ENCODE measurements at regions not wholly inside any gene's neighbourhood (a gene's known extent, or its start where the extent isn't known, plus 50 kb on each side); places are given as distances from the start of the nearest gene placed in this dataset.
A peak's percentile ranks its signal among the peaks of the same experiment; 100 is the strongest.

- H3K4me1 Mint-ChIP-seq, result peaks cover 9 to 11% of the 10 kb centered on the region in 2 experiments
- no peaks in the 10 kb centered on the region; a peak in 1 of 5 replicates for H3K9me3 Mint-ChIP-seq
- H2AFZ ChIP-seq (ENCODE audit: low read length), result no peak overlapping the region
Observed at GRCh38 chr1:114296413-114296812, 142.7 kb upstream of the SYT6 start.

More at GRCh38 chr1:114296413-114296812, 142.7 kb upstream of the SYT6 start:
- Histone ChIP-seq H4K91ac (ENCODE audit: insufficient read length, low read depth, low read length) (no peak overlapping the region), H2AK5ac (ENCODE audit: insufficient read length, low read length) (no peak overlapping the region), H3K23ac (ENCODE audit: insufficient read length, low read depth, low read length) (no peak overlapping the region), H4K5ac (ENCODE audit: insufficient read length, low read depth, low read length) (no peak overlapping the region), H3K18ac (ENCODE audit: insufficient read length, low read depth, low read length) (no peak overlapping the region), H4K8ac (replicated peaks; ENCODE audit: insufficient read length, low read depth, low read length) (no peak overlapping the region), H3K4ac (ENCODE audit: low read depth, low read length) (no peak overlapping the region), H3K56ac (ENCODE audit: insufficient read length, low read depth, low read length) (no peak overlapping the region), H2BK120ac (ENCODE audit: low read depth, low read length, poor library complexity, severe bottlenecking) (no peak overlapping the region), H3K79me2 (ENCODE audit: insufficient read depth, low read length) (peaks cover 2% of the 10 kb centered on the region; the same call in 1 of the 2 replicates), H2BK12ac (ENCODE audit: insufficient read length, low read depth, low read length) (no peak overlapping the region), H3K27ac (ENCODE audit: insufficient read length, low read depth, low read length) (no peak overlapping the region), H3K14ac (ENCODE audit: insufficient read depth, low read length) (no peak overlapping the region), H3K4me2 (ENCODE audit: insufficient read depth, insufficient read length, low read length) (no peak overlapping the region), H3K23me2 (ENCODE audit: insufficient read length, low read depth, low read length, poor library complexity, severe bottlenecking) (no peaks in the 10 kb centered on the region), H3T11ph (ENCODE audit: low read length) (no peak overlapping the region), H2BK5ac (ENCODE audit: insufficient read length, low read length) (no peak overlapping the region), H3K9ac (ENCODE audit: extremely low read depth, insufficient read length, low read length) (no peak overlapping the region), H3K27me3 (ENCODE audit: insufficient read depth, low read length) (no peaks in the 10 kb centered on the region), H3K79me1 (ENCODE audit: insufficient read depth, low read depth, low read length, poor library complexity, severe bottlenecking) (no peaks in the 10 kb centered on the region), H4K20me1 (ENCODE audit: control insufficient read depth, insufficient read depth, insufficient read length) (no peaks in the 10 kb centered on the region), H2BK20ac (ENCODE audit: low read depth, low read length, poor library complexity, severe bottlenecking) (no peak overlapping the region), H3K4me1 (ENCODE audit: insufficient read depth, low read length) (no peaks in the 10 kb centered on the region), H3K9me3 (ENCODE audit: control insufficient read depth, low read depth, low read length) (no peaks in the 10 kb centered on the region), H2BK15ac (ENCODE audit: low read depth, low read length) (no peak overlapping the region)
- Mint-ChIP-seq H3K4me3 (no peak overlapping the region), H3K36me3 (ENCODE audit: insufficient read depth in 1 of 3, low read depth in 3 of 3) (no peaks in the 10 kb centered on the region; a peak in 1 of 7 replicates), H3K27me3 (ENCODE audit: low read depth) (peaks cover 15% of the 10 kb centered on the region), H3K27ac (peak overlapping the region in 1 of 3 experiments; percentile 7; a peak in 1 of 7 replicates)
- DNase-seq, result no peak
- no peak for TF ChIP-seq CTCF (conservative IDR thresholded peaks at IDR 0.05)
- no CpG with 5 or more reads among the region's 4 CpGs for WGBS (ENCODE audit: extremely low coverage, insufficient read length, low lambda C conversion rate)
